22Rv1 (cell line): ENCODE measurements at regions not wholly inside any gene's neighbourhood (a gene's known extent, or its start where the extent isn't known, plus 50 kb on each side); places are given as distances from the start of the nearest gene placed in this dataset.

Source experiments
- CTCF ChIP-seq: fragments of 450-650 bp; IDR thresholded peaks from 2 replicates; pipeline ENCODE4 v1.5.1; 2017; ENCODE audit warnings: mild to moderate bottlenecking
- ZFX ChIP-seq: fragments of 450-650 bp; IDR thresholded peaks from 2 replicates; pipeline ENCODE4 v1.6.1; 2017; ENCODE audit warnings: antibody characterized with exemption, borderline replicate concordance

GRCh38 chr9:96174371-96174770, 127.6 kb downstream of the HSD17B3 start:
- TF ChIP-seq CTCF (no peak), ZFX (no peak)
